ENCODE measurements at regions not wholly inside any gene's neighbourhood (a gene's known extent, or its start where the extent isn't known, plus 50 kb on each side); places are given as distances from the start of the nearest gene placed in this dataset.

DNA sequence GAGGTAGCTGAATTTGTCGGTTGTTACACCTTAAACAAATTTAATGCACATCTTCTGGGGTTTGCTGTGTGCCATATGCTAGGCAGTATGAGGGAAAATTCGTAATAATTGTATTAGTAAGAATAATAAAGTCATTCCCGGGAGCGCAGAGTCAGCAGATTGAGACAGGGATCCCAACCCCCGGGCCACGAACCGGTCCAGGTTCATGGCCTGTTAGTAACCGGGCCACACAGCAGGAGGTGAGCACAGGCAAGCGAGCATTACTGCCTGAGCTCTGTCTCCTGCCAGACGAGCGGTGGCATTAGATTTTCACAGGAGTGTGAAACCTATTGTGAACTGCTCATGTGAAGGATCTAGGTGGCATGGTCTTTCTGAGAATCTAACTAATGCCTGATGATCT is 114.9 kb downstream of the PCDH7 start:
- TF ChIP-seq, protein P1, sequence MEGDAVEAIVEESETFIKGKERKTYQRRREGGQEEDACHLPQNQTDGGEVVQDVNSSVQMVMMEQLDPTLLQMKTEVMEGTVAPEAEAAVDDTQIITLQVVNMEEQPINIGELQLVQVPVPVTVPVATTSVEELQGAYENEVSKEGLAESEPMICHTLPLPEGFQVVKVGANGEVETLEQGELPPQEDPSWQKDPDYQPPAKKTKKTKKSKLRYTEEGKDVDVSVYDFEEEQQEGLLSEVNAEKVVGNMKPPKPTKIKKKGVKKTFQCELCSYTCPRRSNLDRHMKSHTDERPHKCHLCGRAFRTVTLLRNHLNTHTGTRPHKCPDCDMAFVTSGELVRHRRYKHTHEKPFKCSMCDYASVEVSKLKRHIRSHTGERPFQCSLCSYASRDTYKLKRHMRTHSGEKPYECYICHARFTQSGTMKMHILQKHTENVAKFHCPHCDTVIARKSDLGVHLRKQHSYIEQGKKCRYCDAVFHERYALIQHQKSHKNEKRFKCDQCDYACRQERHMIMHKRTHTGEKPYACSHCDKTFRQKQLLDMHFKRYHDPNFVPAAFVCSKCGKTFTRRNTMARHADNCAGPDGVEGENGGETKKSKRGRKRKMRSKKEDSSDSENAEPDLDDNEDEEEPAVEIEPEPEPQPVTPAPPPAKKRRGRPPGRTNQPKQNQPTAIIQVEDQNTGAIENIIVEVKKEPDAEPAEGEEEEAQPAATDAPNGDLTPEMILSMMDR (IDR thresholded peaks at IDR 0.05; ENCODE audit: low read length), result no peak
- TF ChIP-seq EZH2 (IDR thresholded peaks at IDR 0.05; ENCODE audit: borderline replicate concordance, low read length), result no peak

Data from OCI-LY1 (cell line).